Body of pancreas (tissue), 4 donors: ENCODE measurements at regions not wholly inside any gene's neighbourhood (a gene's known extent, or its start where the extent isn't known, plus 50 kb on each side); places are given as distances from the start of the nearest gene placed in this dataset.

ENCODE experiments used
- CTCF ChIP-seq, 7 experiments: fragments of 450-650 bp in 4 of 7; fragments of 200-600 bp in 3 of 7; sonication (generic) in 3 of 7; IDR thresholded peaks; one replicate each; pipeline ENCODE4 v1.5.1; 2016 to 2019; ENCODE audit warnings: antibody characterized with exemption in 7 of 7
- POLR2A ChIP-seq, 3 donors: fragments of 450-650 bp; IDR thresholded peaks; one replicate each; pipeline ENCODE4 v1.6.1; 2016; ENCODE audit warnings: antibody characterized with exemption in 3 of 3, mild to moderate bottlenecking in 2 of 3

- no peak for TF ChIP-seq CTCF (IDR thresholded peaks at IDR 0.05)
- TF ChIP-seq POLR2A (IDR thresholded peaks at IDR 0.05) = no peak
Measured at GRCh38 chr4:124583797-124584196, 128.7 kb downstream of the ANKRD50 start.
